Nephron progenitor cell (in vitro differentiated cells): ENCODE measurements at regions not wholly inside any gene's neighbourhood (a gene's known extent, or its start where the extent isn't known, plus 50 kb on each side); places are given as distances from the start of the nearest gene placed in this dataset.

Source experiments
- DNase-seq: peaks from one replicate; pipeline ENCODE4 v3.0.0; 2021
- H3K27ac Mint-ChIP-seq: 2 replicates; pipeline ENCODE4 v1.8.0; 2021; ENCODE audit warnings: mild to moderate bottlenecking, moderate library complexity, mixed read lengths
- H3K27me3 Mint-ChIP-seq: 2 replicates; pipeline ENCODE4 v1.8.0; 2021; ENCODE audit warnings: mild to moderate bottlenecking, low read depth, mixed read lengths; ENCODE audit not compliant: poor library complexity
- H3K36me3 Mint-ChIP-seq: 2 replicates; pipeline ENCODE4 v1.8.0; 2021; ENCODE audit warnings: low read depth, mixed read lengths
- H3K4me1 Mint-ChIP-seq: 2 replicates; pipeline ENCODE4 v1.8.0; 2021; ENCODE audit warnings: mixed read lengths
- H3K4me3 Mint-ChIP-seq: 2 replicates; pipeline ENCODE4 v1.8.0; 2021; ENCODE audit warnings: mild to moderate bottlenecking, moderate library complexity, mixed read lengths
- H3K9me3 Mint-ChIP-seq: 2 replicates; pipeline ENCODE4 v1.8.0; 2021; ENCODE audit warnings: mild to moderate bottlenecking, moderate library complexity, mixed read lengths
- TF ChIP-seq, protein P1 (sequence below): fragments of 200-600 bp; sonication (generic); IDR thresholded peaks from 2 replicates; pipeline ENCODE4 v1.5.0; 2021; ENCODE audit warnings: antibody characterized with exemption

DNA sequence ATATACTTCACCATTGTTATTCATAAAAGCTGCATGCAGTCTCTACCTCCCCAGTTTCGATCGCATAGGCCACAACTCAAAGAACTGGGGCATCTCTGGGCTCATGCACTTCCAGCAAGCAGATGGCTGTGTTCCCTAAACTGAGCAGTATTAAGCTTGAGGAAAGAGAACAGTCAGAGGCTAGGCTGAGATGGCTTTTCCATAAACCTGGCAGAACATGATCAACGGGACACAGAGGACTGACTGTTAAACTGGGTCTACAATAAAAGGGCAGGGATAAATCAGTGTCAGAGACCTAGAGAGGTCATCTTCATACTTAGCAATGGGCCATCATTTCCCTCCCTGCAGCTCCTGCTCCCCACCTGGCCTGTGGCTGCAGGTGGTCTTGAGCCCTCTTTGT lies 171.0 kb upstream of the NECTIN1 start:
- Mint-ChIP-seq H3K36me3 (no peaks in the 10 kb centered on the region), H3K27ac (no peak overlapping the region), H3K27me3 (peaks cover 13% of the 10 kb centered on the region), H3K9me3 (no peaks in the 10 kb centered on the region), H3K4me3 (no peak overlapping the region), H3K4me1 (peaks cover 35% of the 10 kb centered on the region)
- DNase-seq: no peak
- TF ChIP-seq, protein P1, sequence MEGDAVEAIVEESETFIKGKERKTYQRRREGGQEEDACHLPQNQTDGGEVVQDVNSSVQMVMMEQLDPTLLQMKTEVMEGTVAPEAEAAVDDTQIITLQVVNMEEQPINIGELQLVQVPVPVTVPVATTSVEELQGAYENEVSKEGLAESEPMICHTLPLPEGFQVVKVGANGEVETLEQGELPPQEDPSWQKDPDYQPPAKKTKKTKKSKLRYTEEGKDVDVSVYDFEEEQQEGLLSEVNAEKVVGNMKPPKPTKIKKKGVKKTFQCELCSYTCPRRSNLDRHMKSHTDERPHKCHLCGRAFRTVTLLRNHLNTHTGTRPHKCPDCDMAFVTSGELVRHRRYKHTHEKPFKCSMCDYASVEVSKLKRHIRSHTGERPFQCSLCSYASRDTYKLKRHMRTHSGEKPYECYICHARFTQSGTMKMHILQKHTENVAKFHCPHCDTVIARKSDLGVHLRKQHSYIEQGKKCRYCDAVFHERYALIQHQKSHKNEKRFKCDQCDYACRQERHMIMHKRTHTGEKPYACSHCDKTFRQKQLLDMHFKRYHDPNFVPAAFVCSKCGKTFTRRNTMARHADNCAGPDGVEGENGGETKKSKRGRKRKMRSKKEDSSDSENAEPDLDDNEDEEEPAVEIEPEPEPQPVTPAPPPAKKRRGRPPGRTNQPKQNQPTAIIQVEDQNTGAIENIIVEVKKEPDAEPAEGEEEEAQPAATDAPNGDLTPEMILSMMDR: no peak

DNA sequence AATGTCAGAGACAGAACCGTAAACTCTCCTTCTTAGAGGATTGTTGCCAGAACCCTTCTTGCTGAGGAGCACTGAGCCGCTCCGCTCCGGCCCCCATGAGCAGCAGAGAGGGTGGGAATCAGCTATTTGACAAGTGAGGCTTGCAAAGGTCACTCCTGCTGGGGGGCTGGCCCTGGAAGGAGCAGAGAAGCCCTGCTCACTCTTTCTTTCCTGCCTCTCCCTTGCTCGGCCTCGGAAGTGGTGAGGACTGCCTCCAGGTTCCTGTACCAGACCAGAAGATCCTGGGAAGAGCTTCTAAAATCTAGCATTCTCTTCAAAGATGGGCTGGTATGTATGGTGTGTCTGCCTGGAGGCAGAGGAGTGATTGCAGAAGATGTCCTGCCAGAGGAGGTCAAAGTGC lies 168.6 kb upstream of the NECTIN1 start:
- no peak overlapping the region for H3K4me3 Mint-ChIP-seq
- no peak overlapping the region for H3K27ac Mint-ChIP-seq

DNA sequence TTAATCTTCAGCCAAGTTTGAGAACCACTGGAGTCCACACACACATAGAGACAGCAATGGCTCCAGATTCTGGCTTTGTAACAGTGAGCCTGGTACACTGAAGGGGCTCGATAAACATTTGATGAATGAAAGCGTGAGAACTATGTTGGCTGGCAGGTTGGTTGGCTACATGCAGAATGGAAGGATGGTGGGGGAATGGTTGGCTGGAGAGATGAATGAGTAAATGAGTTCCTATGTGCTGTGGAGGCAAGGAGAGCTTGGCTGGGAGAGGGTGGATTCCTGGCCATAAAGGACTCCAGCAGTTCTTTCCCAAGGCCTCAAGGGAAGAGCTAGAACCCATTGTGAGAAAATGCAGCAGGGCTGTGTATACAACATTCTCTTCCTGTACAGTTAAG lies 168.0 kb upstream of the NECTIN1 start:
- TF ChIP-seq, protein P1: no peak
- no peaks in the 10 kb centered on the region for H3K9me3 Mint-ChIP-seq
- no peak overlapping the region for H3K27ac Mint-ChIP-seq
- peaks cover 12% of the 10 kb centered on the region for H3K27me3 Mint-ChIP-seq
- no peak overlapping the region for H3K4me3 Mint-ChIP-seq
- no peak for DNase-seq
- H3K36me3 Mint-ChIP-seq: no peaks in the 10 kb centered on the region
- peaks cover 18% of the 10 kb centered on the region for H3K4me1 Mint-ChIP-seq

More for the DNA sequence above, 168.6 kb upstream of the NECTIN1 start:
- no peaks in the 10 kb centered on the region for H3K9me3 Mint-ChIP-seq
- no peak for DNase-seq
- no peaks in the 10 kb centered on the region for H3K36me3 Mint-ChIP-seq
- peaks cover 16% of the 10 kb centered on the region for H3K4me1 Mint-ChIP-seq
- H3K27me3 Mint-ChIP-seq: peaks cover 12% of the 10 kb centered on the region
- TF ChIP-seq, protein P1: no peak

DNA sequence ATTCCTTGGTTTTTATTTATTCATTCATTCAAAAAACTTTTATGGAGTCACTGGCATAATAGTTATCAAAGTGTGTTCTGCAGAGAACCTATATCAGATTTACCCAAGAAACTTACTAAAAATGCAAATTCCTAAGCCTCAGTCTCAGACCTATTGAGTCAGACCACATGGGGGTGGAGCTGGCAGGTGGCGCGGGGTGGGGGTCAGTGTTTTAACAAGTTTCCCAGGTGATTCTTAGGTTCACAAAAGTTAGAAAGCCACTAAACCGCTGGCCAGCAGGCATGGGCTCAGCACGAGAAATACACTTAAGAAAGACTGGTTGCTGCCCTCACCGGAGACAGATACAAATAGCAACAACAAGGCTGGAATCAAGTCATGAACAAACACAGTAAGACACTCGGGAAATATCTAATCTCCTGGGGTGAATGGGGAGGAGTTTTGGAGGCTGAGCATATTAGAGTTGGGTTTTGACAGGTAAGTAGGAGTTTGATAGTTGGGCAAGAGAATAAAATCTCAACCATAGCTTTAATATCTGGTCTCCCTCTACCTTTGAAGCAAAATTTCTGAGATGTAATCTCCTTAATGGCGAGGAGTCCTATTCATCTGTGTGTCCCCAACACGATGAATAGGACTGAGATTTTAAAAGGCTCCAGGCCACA lies 167.5 kb upstream of the NECTIN1 start:
- Mint-ChIP-seq H3K36me3 (no peaks in the 10 kb centered on the region), H3K4me1 (peaks cover 21% of the 10 kb centered on the region), H3K27me3 (peaks cover 12% of the 10 kb centered on the region), H3K9me3 (no peaks in the 10 kb centered on the region), H3K4me3 (no peak overlapping the region), H3K27ac (no peak overlapping the region)
- TF ChIP-seq, protein P1: no peak
- no peak for DNase-seq

DNA sequence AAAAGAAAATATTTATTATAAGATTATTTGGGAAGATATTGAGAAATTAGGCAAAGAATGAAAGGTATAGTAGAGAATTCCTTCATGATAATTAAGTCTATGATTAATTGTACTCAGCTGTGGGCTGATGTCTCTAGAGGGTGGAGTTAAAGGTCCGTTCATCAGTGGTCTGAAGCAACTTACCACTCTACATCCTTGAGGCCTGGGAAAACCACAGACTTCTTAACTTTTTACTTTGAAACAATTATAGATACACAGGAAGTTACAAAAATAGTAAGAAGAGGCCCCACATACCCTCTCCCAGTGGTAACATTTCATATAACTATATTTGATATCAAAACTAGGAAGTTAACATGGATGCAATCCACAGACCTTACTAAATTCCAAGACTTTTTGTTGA lies 167.0 kb upstream of the NECTIN1 start:
- H3K4me1 Mint-ChIP-seq: peaks cover 26% of the 10 kb centered on the region
- TF ChIP-seq, protein P1: no peak
- H3K36me3 Mint-ChIP-seq: no peaks in the 10 kb centered on the region
- H3K27me3 Mint-ChIP-seq: peaks cover 12% of the 10 kb centered on the region
- no peak overlapping the region for H3K27ac Mint-ChIP-seq
- DNase-seq: no peak
- no peak overlapping the region for H3K4me3 Mint-ChIP-seq
- H3K9me3 Mint-ChIP-seq: no peaks in the 10 kb centered on the region

DNA sequence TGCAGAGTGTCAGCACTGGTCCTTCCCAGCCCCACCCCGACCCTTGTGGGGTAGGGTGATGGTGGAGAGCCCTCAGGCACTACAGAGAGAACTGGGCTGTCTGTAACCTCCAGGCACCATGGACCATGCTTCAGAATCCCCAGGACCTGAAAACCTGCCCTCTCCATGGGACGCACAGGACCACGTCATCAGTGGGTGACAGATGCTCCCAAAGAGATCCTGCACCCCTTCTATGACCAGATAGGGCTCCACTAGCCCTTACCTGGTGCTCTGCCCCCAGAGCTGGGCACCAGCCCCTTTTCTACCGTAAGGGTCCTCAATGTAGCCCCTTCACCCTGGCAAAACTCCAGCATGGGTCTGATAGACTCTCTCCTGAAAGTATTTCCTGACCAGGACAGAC lies 165.9 kb upstream of the NECTIN1 start:
- Mint-ChIP-seq H3K27ac (no peak overlapping the region), H3K4me3 (no peak overlapping the region), H3K4me1 (peaks cover 30% of the 10 kb centered on the region), H3K27me3 (peaks cover 12% of the 10 kb centered on the region), H3K9me3 (no peaks in the 10 kb centered on the region), H3K36me3 (no peaks in the 10 kb centered on the region)
- TF ChIP-seq, protein P1: no peak
- DNase-seq: no peak
